22Rv1 (cell line): ENCODE measurements at regions not wholly inside any gene's neighbourhood (a gene's known extent, or its start where the extent isn't known, plus 50 kb on each side); places are given as distances from the start of the nearest gene placed in this dataset.

Experiments
- CTCF ChIP-seq: fragments of 450-650 bp; IDR thresholded peaks from 2 replicates; pipeline ENCODE4 v1.5.1; 2017; ENCODE audit warnings: mild to moderate bottlenecking
- ZFX ChIP-seq: fragments of 450-650 bp; IDR thresholded peaks from 2 replicates; pipeline ENCODE4 v1.6.1; 2017; ENCODE audit warnings: antibody characterized with exemption, borderline replicate concordance

- TF ChIP-seq CTCF (no peak), ZFX (no peak)
Measured at GRCh38 chrX:13153796-13154195, 109.4 kb upstream of the FAM9C start.
